H1 (cell line): ENCODE measurements at regions not wholly inside any gene's neighbourhood (a gene's known extent, or its start where the extent isn't known, plus 50 kb on each side); places are given as distances from the start of the nearest gene placed in this dataset.

ENCODE experiments used
- JUN ChIP-seq: IDR thresholded peaks from 2 replicates; pipeline ENCODE4 v1.6.1; 2011; ENCODE audit warnings: low read depth, mild to moderate bottlenecking, improper control_type of control experiment, low read length
- POU5F1 ChIP-seq: IDR thresholded peaks from 2 replicates; pipeline ENCODE4 v1.6.1; 2011; ENCODE audit warnings: low read depth, mild to moderate bottlenecking, low read length, moderate library complexity
- RBBP5 ChIP-seq: IDR thresholded peaks from 2 replicates; pipeline ENCODE4 v1.7.1; 2012; ENCODE audit warnings: low read depth, mild to moderate bottlenecking, inconsistent platforms, low read length, moderate library complexity, borderline replicate concordance
- SP4 ChIP-seq: IDR thresholded peaks from 2 replicates; pipeline ENCODE4 v1.6.1; 2012; ENCODE audit warnings: low read length, inconsistent platforms
- SUZ12 ChIP-seq: fragments of 200-600 bp; sonication (generic); IDR thresholded peaks from 2 replicates; pipeline ENCODE4 v1.6.1; 2012; ENCODE audit warnings: mild to moderate bottlenecking, inconsistent platforms, low read length, moderate library complexity, mixed read lengths
- TAF7 ChIP-seq: optimal IDR thresholded peaks from 2 replicates; pipeline ENCODE3; 2011; ENCODE audit warnings: low read depth, mild to moderate bottlenecking, inconsistent platforms, low read length, moderate library complexity, borderline replicate concordance

GRCh38 chr5:24094081-24094679 is 550.6 kb downstream of the CDH10 start (continued):
- TF ChIP-seq POU5F1: no peak
- TF ChIP-seq SP4: no peak
- no peak for TF ChIP-seq JUN
- TF ChIP-seq TAF7: no peak
- TF ChIP-seq SUZ12: no peak
- TF ChIP-seq RBBP5: no peak
